ENCODE measurements at regions not wholly inside any gene's neighbourhood (a gene's known extent, or its start where the extent isn't known, plus 50 kb on each side); places are given as distances from the start of the nearest gene placed in this dataset.

GRCh38 chr10:28952523-28952922, 275.2 kb downstream of the BAMBI start:
- ChIA-PET CTCF (no interaction called here), POLR2A (no interaction called here)
- in situ Hi-C loops (cut with HindIII; ENCODE audit: low pct_unique_long_range_greater_than_20kb, low sequenced_read_pairs) (no loop called here), intact Hi-C loops (cut with micrococcal nuclease; ENCODE audit: unreplicated experiment) (no loop called here)
- H3K36me3 ChIP-seq (ENCODE audit: control insufficient read depth, insufficient read depth, low read length): no peaks in the 10 kb centered on the region
- no peaks in the 10 kb centered on the region for H3K9me3 ChIP-seq (ENCODE audit: control insufficient read depth, insufficient read depth, low read depth, low read length)
- no peak overlapping the region for H3K4me3 ChIP-seq (ENCODE audit: low read depth in 2 of 2, low read length in 2 of 2)
- H3K27me3 ChIP-seq (ENCODE audit: control insufficient read depth, insufficient read depth, low read length): no peaks in the 10 kb centered on the region; the same call in 1 of the 2 replicates
- TF ChIP-seq TCF7L2 (IDR thresholded peaks at IDR 0.05; ENCODE audit: low read depth, low read length) (no peak), REST (IDR thresholded peaks at IDR 0.05; ENCODE audit: insufficient read depth in 1 of 2, low read depth in 2 of 2, low read length in 1 of 2) (no peak)
- no peak for DNase-seq (ENCODE audit: low read depth, low spot score)
- ATAC-seq: no peak
- no peaks in the 10 kb centered on the region for H3K4me1 ChIP-seq (ENCODE audit: control insufficient read depth, insufficient read depth, low read length)
- no TSS peak for BruUV-seq (replicated peaks)
- no peak overlapping the region for H3K27ac ChIP-seq (ENCODE audit: low read length)

DNA sequence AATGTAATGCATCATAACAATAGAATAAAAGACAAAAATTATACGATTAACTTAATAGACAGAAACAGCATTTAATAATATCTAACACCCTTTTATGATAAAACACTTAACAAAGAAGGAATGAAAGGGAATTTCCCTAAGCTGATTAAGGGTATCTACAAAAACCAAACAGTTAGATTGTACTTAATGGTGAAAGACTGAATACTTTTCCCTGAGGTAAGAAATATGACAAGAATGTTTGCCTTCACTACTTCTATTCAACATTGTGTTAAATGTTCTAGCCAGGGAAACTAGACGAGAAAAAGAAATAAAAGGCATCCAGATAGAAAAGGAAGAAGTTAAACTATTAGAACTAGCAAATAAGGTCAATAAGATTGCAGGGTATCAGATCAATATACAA, 276.9 kb downstream of the BAMBI start:
- in situ Hi-C loops (cut with HindIII; ENCODE audit: low pct_unique_long_range_greater_than_20kb, low sequenced_read_pairs): no loop called here
- ATAC-seq (no peak), DNase-seq (ENCODE audit: low read depth, low spot score) (no peak)
- Histone ChIP-seq H3K36me3 (ENCODE audit: control insufficient read depth, insufficient read depth, low read length) (no peaks in the 10 kb centered on the region), H3K27ac (ENCODE audit: low read length) (no peak overlapping the region), H3K4me3 (ENCODE audit: low read depth in 2 of 2, low read length in 2 of 2) (no peak overlapping the region), H3K9me3 (ENCODE audit: control insufficient read depth, insufficient read depth, low read depth, low read length) (no peaks in the 10 kb centered on the region), H3K27me3 (ENCODE audit: control insufficient read depth, insufficient read depth, low read length) (no peaks in the 10 kb centered on the region; the same call in 1 of the 2 replicates), H3K4me1 (ENCODE audit: control insufficient read depth, insufficient read depth, low read length) (no peaks in the 10 kb centered on the region)
- no TSS peak for BruUV-seq (replicated peaks)
- TF ChIP-seq POLR2AphosphoS5 (IDR thresholded peaks at IDR 0.05; ENCODE audit: low read depth, low read length): no peak
- TF ChIP-seq, protein P1, sequence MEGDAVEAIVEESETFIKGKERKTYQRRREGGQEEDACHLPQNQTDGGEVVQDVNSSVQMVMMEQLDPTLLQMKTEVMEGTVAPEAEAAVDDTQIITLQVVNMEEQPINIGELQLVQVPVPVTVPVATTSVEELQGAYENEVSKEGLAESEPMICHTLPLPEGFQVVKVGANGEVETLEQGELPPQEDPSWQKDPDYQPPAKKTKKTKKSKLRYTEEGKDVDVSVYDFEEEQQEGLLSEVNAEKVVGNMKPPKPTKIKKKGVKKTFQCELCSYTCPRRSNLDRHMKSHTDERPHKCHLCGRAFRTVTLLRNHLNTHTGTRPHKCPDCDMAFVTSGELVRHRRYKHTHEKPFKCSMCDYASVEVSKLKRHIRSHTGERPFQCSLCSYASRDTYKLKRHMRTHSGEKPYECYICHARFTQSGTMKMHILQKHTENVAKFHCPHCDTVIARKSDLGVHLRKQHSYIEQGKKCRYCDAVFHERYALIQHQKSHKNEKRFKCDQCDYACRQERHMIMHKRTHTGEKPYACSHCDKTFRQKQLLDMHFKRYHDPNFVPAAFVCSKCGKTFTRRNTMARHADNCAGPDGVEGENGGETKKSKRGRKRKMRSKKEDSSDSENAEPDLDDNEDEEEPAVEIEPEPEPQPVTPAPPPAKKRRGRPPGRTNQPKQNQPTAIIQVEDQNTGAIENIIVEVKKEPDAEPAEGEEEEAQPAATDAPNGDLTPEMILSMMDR (IDR thresholded peaks at IDR 0.05): no peak
- no peak for TF ChIP-seq TCF7L2 (IDR thresholded peaks at IDR 0.05; ENCODE audit: low read depth, low read length)
- TF ChIP-seq REST (IDR thresholded peaks at IDR 0.05; ENCODE audit: insufficient read depth in 1 of 2, low read depth in 2 of 2, low read length in 1 of 2): no peak
- ChIA-PET CTCF (no interaction called here), POLR2A (no interaction called here)
- intact Hi-C loops (cut with micrococcal nuclease; ENCODE audit: unreplicated experiment): no loop called here

Measured in Panc1 (cell line).